ENCODE measurements at regions not wholly inside any gene's neighbourhood (a gene's known extent, or its start where the extent isn't known, plus 50 kb on each side); places are given as distances from the start of the nearest gene placed in this dataset.

GRCh38 chr2:192887337-192887736, 692.6 kb upstream of the TMEFF2 start:
- H3K4me3 Mint-ChIP-seq (ENCODE audit: unreplicated experiment) = no peak overlapping the region

GRCh38 chr2:192886636-192887035, 691.9 kb upstream of the TMEFF2 start:
- no peaks in the 10 kb centered on the region for H3K9me3 ChIP-seq
- BruUV-seq (replicated peaks) = no TSS peak
- Mint-ChIP-seq H3K9me3 (ENCODE audit: unreplicated experiment) (no peaks in the 10 kb centered on the region), H3K4me3 (ENCODE audit: unreplicated experiment) (no peak overlapping the region), H3K27ac (ENCODE audit: unreplicated experiment) (no peak overlapping the region), H3K36me3 (ENCODE audit: insufficient read depth, unreplicated experiment) (no peaks in the 10 kb centered on the region), H3K27me3 (ENCODE audit: insufficient read depth, unreplicated experiment) (no peaks in the 10 kb centered on the region), H3K4me1 (ENCODE audit: low read depth, unreplicated experiment) (peaks cover 8% of the 10 kb centered on the region)
- no peaks in the 10 kb centered on the region for H3K27me3 ChIP-seq (replicated peaks; ENCODE audit: control insufficient read depth, insufficient read depth, low read length)
- H3K4me3 ChIP-seq (ENCODE audit: low read depth, low read length) = no peak overlapping the region
- POLR2A ChIA-PET = no interaction called here
- H3K36me3 ChIP-seq (ENCODE audit: control insufficient read depth, insufficient read depth, low read length) = no peaks in the 10 kb centered on the region
- CTCF ChIA-PET = no interaction called here
- DNase-seq = no peak
- TF ChIP-seq CTCF (IDR thresholded peaks at IDR 0.05; ENCODE audit: insufficient read depth in 1 of 2, low read depth in 1 of 2, low read length in 1 of 2, severe bottlenecking in 1 of 2, unreplicated experiment in 1 of 2) = no peak
- no peaks in the 10 kb centered on the region for H3K4me1 ChIP-seq
- intact Hi-C loops (cut with micrococcal nuclease; ENCODE audit: unreplicated experiment) = no loop called here

More at GRCh38 chr2:192887337-192887736, 692.6 kb upstream of the TMEFF2 start:
- ChIA-PET CTCF (no interaction called here), POLR2A (no interaction called here)
- Mint-ChIP-seq H3K4me1 (ENCODE audit: low read depth, unreplicated experiment) (peaks cover 8% of the 10 kb centered on the region), H3K9me3 (ENCODE audit: unreplicated experiment) (no peaks in the 10 kb centered on the region), H3K27me3 (ENCODE audit: insufficient read depth, unreplicated experiment) (no peaks in the 10 kb centered on the region), H3K27ac (ENCODE audit: unreplicated experiment) (no peak overlapping the region), H3K36me3 (ENCODE audit: insufficient read depth, unreplicated experiment) (no peaks in the 10 kb centered on the region)
- H3K9me3 ChIP-seq = no peaks in the 10 kb centered on the region
- H3K4me3 ChIP-seq (ENCODE audit: low read depth, low read length) = no peak overlapping the region
- intact Hi-C loops (cut with micrococcal nuclease; ENCODE audit: unreplicated experiment) = no loop called here
- no peaks in the 10 kb centered on the region for H3K27me3 ChIP-seq (replicated peaks; ENCODE audit: control insufficient read depth, insufficient read depth, low read length)
- H3K36me3 ChIP-seq (ENCODE audit: control insufficient read depth, insufficient read depth, low read length) = no peaks in the 10 kb centered on the region
- no peak for DNase-seq
- no TSS peak for BruUV-seq (replicated peaks)
- H3K4me1 ChIP-seq = no peaks in the 10 kb centered on the region
- TF ChIP-seq CTCF (IDR thresholded peaks at IDR 0.05; ENCODE audit: insufficient read depth in 1 of 2, low read depth in 1 of 2, low read length in 1 of 2, severe bottlenecking in 1 of 2, unreplicated experiment in 1 of 2) = no peak

- Histone ChIP-seq H3K4me1 (no peaks in the 10 kb centered on the region), H3K36me3 (ENCODE audit: control insufficient read depth, insufficient read depth, low read length) (no peaks in the 10 kb centered on the region), H3K27me3 (replicated peaks; ENCODE audit: control insufficient read depth, insufficient read depth, low read length) (no peaks in the 10 kb centered on the region), H3K9me3 (no peaks in the 10 kb centered on the region), H3K4me3 (ENCODE audit: low read depth, low read length) (no peak overlapping the region)
- intact Hi-C loops (cut with micrococcal nuclease; ENCODE audit: unreplicated experiment) = no loop called here
- Mint-ChIP-seq H3K4me3 (ENCODE audit: unreplicated experiment) (no peak overlapping the region), H3K9me3 (ENCODE audit: unreplicated experiment) (no peaks in the 10 kb centered on the region), H3K36me3 (ENCODE audit: insufficient read depth, unreplicated experiment) (no peaks in the 10 kb centered on the region), H3K27ac (ENCODE audit: unreplicated experiment) (no peak overlapping the region), H3K27me3 (ENCODE audit: insufficient read depth, unreplicated experiment) (no peaks in the 10 kb centered on the region), H3K4me1 (ENCODE audit: low read depth, unreplicated experiment) (peaks cover 8% of the 10 kb centered on the region)
- no peak for DNase-seq
- no TSS peak for BruUV-seq (replicated peaks)
- ChIA-PET CTCF (no interaction called here), POLR2A (no interaction called here)
- TF ChIP-seq CTCF (IDR thresholded peaks at IDR 0.05; ENCODE audit: insufficient read depth in 1 of 2, low read depth in 1 of 2, low read length in 1 of 2, severe bottlenecking in 1 of 2, unreplicated experiment in 1 of 2) = no peak
These were observed 690.9 kb upstream of the TMEFF2 start for GRCh38 chr2:192885569-192886160.
